Gastroesophageal sphincter (tissue), 3 donors: ENCODE measurements at regions not wholly inside any gene's neighbourhood (a gene's known extent, or its start where the extent isn't known, plus 50 kb on each side); places are given as distances from the start of the nearest gene placed in this dataset.

ENCODE experiments used
- EP300 ChIP-seq: sonication (generic); formaldehyde crosslinking; IDR thresholded peaks from one replicate; pipeline ENCODE4 v1.6.1; 2017; ENCODE audit warnings: antibody characterized with exemption, mild to moderate bottlenecking
- POLR2A ChIP-seq, 2 donors: fragments of 450-650 bp; IDR thresholded peaks; one replicate each; pipeline ENCODE4 v1.6.1; 2017; ENCODE audit warnings: antibody characterized with exemption in 2 of 2, mild to moderate bottlenecking in 2 of 2, moderate library complexity in 1 of 2
- POLR2AphosphoS5 ChIP-seq: sonication (generic); formaldehyde crosslinking; IDR thresholded peaks from one replicate; pipeline ENCODE4 v1.6.1; 2017; ENCODE audit warnings: antibody characterized with exemption
- TF ChIP-seq, protein P1 (sequence below), 4 experiments: fragments of 200-600 bp in 2 of 4; fragments of 450-650 bp in 2 of 4; sonication (generic) in 1 of 4; IDR thresholded peaks; one replicate each; pipeline ENCODE4 v1.5.1; 2017 to 2019; ENCODE audit warnings: antibody characterized with exemption in 4 of 4, mild to moderate bottlenecking in 2 of 4, moderate library complexity in 2 of 4

DNA sequence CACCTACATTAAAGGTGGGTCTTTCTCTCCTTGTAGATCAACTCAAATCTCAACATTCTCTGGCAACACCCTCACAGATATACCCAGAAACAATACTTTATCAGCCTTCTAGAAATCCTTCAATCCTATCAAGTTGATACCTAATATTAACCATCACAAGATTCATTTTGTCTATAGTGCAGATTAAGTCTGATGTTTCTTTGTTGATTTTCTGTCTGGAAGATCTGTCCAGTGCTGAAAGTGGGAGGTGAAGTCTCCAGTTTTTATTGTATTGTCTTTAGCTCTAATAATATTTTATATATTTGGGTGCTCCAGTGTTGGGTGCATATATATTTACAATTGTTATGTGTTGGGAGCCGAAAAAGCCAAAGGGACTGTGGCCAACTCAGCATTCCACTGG lies 493.9 kb upstream of the ADGRB3 start:
- TF ChIP-seq POLR2A (IDR thresholded peaks at IDR 0.05) = no peak
- no peak for TF ChIP-seq POLR2AphosphoS5
- TF ChIP-seq, protein P1, sequence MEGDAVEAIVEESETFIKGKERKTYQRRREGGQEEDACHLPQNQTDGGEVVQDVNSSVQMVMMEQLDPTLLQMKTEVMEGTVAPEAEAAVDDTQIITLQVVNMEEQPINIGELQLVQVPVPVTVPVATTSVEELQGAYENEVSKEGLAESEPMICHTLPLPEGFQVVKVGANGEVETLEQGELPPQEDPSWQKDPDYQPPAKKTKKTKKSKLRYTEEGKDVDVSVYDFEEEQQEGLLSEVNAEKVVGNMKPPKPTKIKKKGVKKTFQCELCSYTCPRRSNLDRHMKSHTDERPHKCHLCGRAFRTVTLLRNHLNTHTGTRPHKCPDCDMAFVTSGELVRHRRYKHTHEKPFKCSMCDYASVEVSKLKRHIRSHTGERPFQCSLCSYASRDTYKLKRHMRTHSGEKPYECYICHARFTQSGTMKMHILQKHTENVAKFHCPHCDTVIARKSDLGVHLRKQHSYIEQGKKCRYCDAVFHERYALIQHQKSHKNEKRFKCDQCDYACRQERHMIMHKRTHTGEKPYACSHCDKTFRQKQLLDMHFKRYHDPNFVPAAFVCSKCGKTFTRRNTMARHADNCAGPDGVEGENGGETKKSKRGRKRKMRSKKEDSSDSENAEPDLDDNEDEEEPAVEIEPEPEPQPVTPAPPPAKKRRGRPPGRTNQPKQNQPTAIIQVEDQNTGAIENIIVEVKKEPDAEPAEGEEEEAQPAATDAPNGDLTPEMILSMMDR (IDR thresholded peaks at IDR 0.05) = no peak
- no peak for TF ChIP-seq EP300
